Activated CD4-positive, alpha-beta T cell treated with anti-CD3 and anti-CD28 coated beads for 4 hours (primary cell): ENCODE measurements at regions not wholly inside any gene's neighbourhood (a gene's known extent, or its start where the extent isn't known, plus 50 kb on each side); places are given as distances from the start of the nearest gene placed in this dataset.

Experiments
- DNase-seq, 2 donors: peaks; one replicate each; pipeline ENCODE4 v3.0.0-alpha.2; 2020

GRCh38 chr11:70486731-70487130, 88.4 kb downstream of the CTTN start:
- DNase-seq = no peak

GRCh38 chr11:70487160-70487559, 88.8 kb downstream of the CTTN start:
- no peak for DNase-seq

GRCh38 chr11:70487756-70488155, 89.4 kb downstream of the CTTN start:
- no peak for DNase-seq

- DNase-seq = no peak
These were observed 89.9 kb downstream of the CTTN start for GRCh38 chr11:70488171-70488703.

GRCh38 chr11:70489276-70489675, 90.9 kb downstream of the CTTN start:
- DNase-seq = no peak

- no peak for DNase-seq
These were observed 91.9 kb downstream of the CTTN start for GRCh38 chr11:70490208-70490607.

GRCh38 chr11:70490723-70491558, 92.6 kb downstream of the CTTN start:
- no peak for DNase-seq

GRCh38 chr11:70491696-70492472, 93.6 kb downstream of the CTTN start:
- no peak for DNase-seq

GRCh38 chr11:70493089-70493474, 94.8 kb downstream of the CTTN start:
- no peak for DNase-seq

GRCh38 chr11:70493891-70494290, 95.6 kb downstream of the CTTN start:
- DNase-seq = no peak

GRCh38 chr11:70494559-70495350, 96.4 kb downstream of the CTTN start:
- DNase-seq = no peak

GRCh38 chr11:70495351-70496310, 97.3 kb downstream of the CTTN start:
- no peak for DNase-seq

- DNase-seq = no peak
These were observed 98.5 kb downstream of the CTTN start for GRCh38 chr11:70496591-70497535.

GRCh38 chr11:70497536-70498075, 99.3 kb downstream of the CTTN start:
- DNase-seq = no peak

GRCh38 chr11:70498171-70498571, 99.8 kb downstream of the CTTN start:
- no peak for DNase-seq

GRCh38 chr11:70498976-70499801, 100.9 kb downstream of the CTTN start:
- no peak for DNase-seq

- DNase-seq = no peak
These were observed 101.9 kb downstream of the CTTN start for GRCh38 chr11:70500076-70500847.

GRCh38 chr11:70501051-70501901, 102.9 kb downstream of the CTTN start:
- no peak for DNase-seq
